ENCODE measurements at regions not wholly inside any gene's neighbourhood (a gene's known extent, or its start where the extent isn't known, plus 50 kb on each side); places are given as distances from the start of the nearest gene placed in this dataset.

DNA sequence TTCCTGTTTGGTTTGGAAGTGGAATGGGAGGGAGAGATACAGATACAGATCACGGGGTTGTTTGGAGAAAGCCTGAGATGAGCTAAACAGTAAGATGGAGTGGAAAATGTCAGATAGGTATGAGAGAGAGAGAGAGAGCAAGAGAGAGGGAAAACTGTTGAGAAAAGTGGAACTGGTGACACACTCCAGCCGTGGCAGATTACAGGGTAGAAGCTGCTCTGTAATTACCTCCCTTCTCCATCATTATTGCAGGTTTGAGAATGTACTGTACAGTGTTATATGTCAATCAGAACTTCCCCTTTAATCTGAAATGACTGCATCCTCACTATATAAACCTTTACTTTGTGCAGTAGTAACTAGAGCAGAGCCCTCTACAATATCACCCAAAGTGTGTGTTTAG is 74.5 kb upstream of the WWC1 start:
- no peaks in the 10 kb centered on the region for H3K79me2 ChIP-seq (ENCODE audit: insufficient read depth, low read depth, low read length)
- no peaks in the 10 kb centered on the region for H3K4me1 ChIP-seq (ENCODE audit: insufficient read depth, low read length, poor library complexity, severe bottlenecking)
- DNase-seq (ENCODE audit: low spot score): no peak
- ChIA-PET POLR2A (interaction anchor here (0.6 kb wide), 1 partner anchor 871 kb away, joined by 3 read pairs; no protein-coding TSS in a partner anchor), CTCF (ENCODE audit: unreplicated experiment) (no interaction called here)
- H3K9me3 ChIP-seq (ENCODE audit: low read length): no peaks in the 10 kb centered on the region
- H3K4me2 ChIP-seq (ENCODE audit: low read length): no peak overlapping the region
- H2AFZ ChIP-seq (ENCODE audit: low read length): no peak overlapping the region
- TF ChIP-seq, protein P1, sequence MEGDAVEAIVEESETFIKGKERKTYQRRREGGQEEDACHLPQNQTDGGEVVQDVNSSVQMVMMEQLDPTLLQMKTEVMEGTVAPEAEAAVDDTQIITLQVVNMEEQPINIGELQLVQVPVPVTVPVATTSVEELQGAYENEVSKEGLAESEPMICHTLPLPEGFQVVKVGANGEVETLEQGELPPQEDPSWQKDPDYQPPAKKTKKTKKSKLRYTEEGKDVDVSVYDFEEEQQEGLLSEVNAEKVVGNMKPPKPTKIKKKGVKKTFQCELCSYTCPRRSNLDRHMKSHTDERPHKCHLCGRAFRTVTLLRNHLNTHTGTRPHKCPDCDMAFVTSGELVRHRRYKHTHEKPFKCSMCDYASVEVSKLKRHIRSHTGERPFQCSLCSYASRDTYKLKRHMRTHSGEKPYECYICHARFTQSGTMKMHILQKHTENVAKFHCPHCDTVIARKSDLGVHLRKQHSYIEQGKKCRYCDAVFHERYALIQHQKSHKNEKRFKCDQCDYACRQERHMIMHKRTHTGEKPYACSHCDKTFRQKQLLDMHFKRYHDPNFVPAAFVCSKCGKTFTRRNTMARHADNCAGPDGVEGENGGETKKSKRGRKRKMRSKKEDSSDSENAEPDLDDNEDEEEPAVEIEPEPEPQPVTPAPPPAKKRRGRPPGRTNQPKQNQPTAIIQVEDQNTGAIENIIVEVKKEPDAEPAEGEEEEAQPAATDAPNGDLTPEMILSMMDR (conservative IDR thresholded peaks at IDR 0.05; ENCODE audit: low read length): no peak
- no peak for TF ChIP-seq EZH2phosphoT487 (IDR thresholded peaks at IDR 0.05; ENCODE audit: borderline replicate concordance, low read depth, low read length)
- intact Hi-C loops (cut with micrococcal nuclease; ENCODE audit: unreplicated experiment): no loop called here
- H3K4me3 ChIP-seq (ENCODE audit: low read depth, low read length, poor library complexity, severe bottlenecking): no peak overlapping the region
- no TSS peak for BruUV-seq (replicated peaks)
- H3K27ac ChIP-seq (ENCODE audit: low read depth, low read length, poor library complexity, severe bottlenecking): no peak overlapping the region
- no peaks in the 10 kb centered on the region for H3K36me3 ChIP-seq (ENCODE audit: insufficient read depth, low read length)
- no peaks in the 10 kb centered on the region for H4K20me1 ChIP-seq (ENCODE audit: insufficient read depth, low read length)
- H3K9me2 ChIP-seq (ENCODE audit: insufficient read depth, low read length): no peaks in the 10 kb centered on the region

- POLR2A ChIA-PET: interaction anchor here (0.6 kb wide), 1 partner anchor 872 kb away, joined by 3 read pairs; no protein-coding TSS in a partner anchor
- CTCF ChIA-PET (ENCODE audit: unreplicated experiment): no interaction called here
- Histone ChIP-seq H3K27ac (ENCODE audit: low read depth, low read length, poor library complexity, severe bottlenecking) (no peak overlapping the region), H2AFZ (ENCODE audit: low read length) (no peak overlapping the region), H4K20me1 (ENCODE audit: insufficient read depth, low read length) (no peaks in the 10 kb centered on the region), H3K4me3 (ENCODE audit: low read depth, low read length, poor library complexity, severe bottlenecking) (no peak overlapping the region), H3K79me2 (ENCODE audit: insufficient read depth, low read depth, low read length) (no peaks in the 10 kb centered on the region), H3K4me2 (ENCODE audit: low read length) (no peak overlapping the region), H3K4me1 (ENCODE audit: insufficient read depth, low read length, poor library complexity, severe bottlenecking) (no peaks in the 10 kb centered on the region), H3K9me3 (ENCODE audit: low read length) (no peaks in the 10 kb centered on the region), H3K9me2 (ENCODE audit: insufficient read depth, low read length) (no peaks in the 10 kb centered on the region), H3K36me3 (ENCODE audit: insufficient read depth, low read length) (no peaks in the 10 kb centered on the region)
- DNase-seq (ENCODE audit: low spot score): no peak
- no TSS peak for BruUV-seq (replicated peaks)
- intact Hi-C loops (cut with micrococcal nuclease; ENCODE audit: unreplicated experiment): no loop called here
- TF ChIP-seq, protein P1 (conservative IDR thresholded peaks at IDR 0.05; ENCODE audit: low read length): no peak
- no peak for TF ChIP-seq EZH2phosphoT487 (IDR thresholded peaks at IDR 0.05; ENCODE audit: borderline replicate concordance, low read depth, low read length)
Measured at GRCh38 chr5:168217497-168217896, 73.9 kb upstream of the WWC1 start.

DNA sequence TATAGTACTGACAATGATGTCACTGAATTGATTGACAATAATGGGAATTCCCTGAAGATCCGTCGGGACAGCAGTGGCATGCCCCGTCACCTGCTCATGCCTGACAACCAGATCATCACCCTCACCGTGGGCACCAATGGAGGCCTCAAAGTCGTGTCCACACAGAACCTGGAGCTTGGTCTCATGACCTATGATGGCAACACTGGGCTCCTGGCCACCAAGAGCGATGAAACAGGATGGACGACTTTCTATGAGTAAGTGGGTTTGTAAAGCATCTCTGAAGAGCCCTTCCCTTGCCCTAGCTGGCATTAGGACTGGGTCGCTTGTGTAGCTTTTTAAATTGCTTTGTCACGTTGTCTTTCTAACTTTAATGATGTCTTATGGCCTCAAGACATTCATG is 72.7 kb upstream of the WWC1 start:
- DNase-seq (ENCODE audit: low spot score): no peak
- no peaks in the 10 kb centered on the region for H3K9me3 ChIP-seq (ENCODE audit: low read length)
- no peak overlapping the region for H3K4me3 ChIP-seq (ENCODE audit: low read depth, low read length, poor library complexity, severe bottlenecking)
- no peak overlapping the region for H3K4me2 ChIP-seq (ENCODE audit: low read length)
- no peaks in the 10 kb centered on the region for H3K9me2 ChIP-seq (ENCODE audit: insufficient read depth, low read length)
- no peak overlapping the region for H3K27ac ChIP-seq (ENCODE audit: low read depth, low read length, poor library complexity, severe bottlenecking)
- intact Hi-C loops (cut with micrococcal nuclease; ENCODE audit: unreplicated experiment): loop anchor here (1.0 kb wide), 1 partner anchor 495 kb away; no protein-coding TSS in a partner anchor
- H3K4me1 ChIP-seq (ENCODE audit: insufficient read depth, low read length, poor library complexity, severe bottlenecking): no peaks in the 10 kb centered on the region
- ChIA-PET POLR2A (interaction anchor here (0.8 kb wide), 1 partner anchor 11 kb away, joined by 3 read pairs; no protein-coding TSS in a partner anchor), CTCF (ENCODE audit: unreplicated experiment) (no interaction called here)
- no peaks in the 10 kb centered on the region for H4K20me1 ChIP-seq (ENCODE audit: insufficient read depth, low read length)
- H3K79me2 ChIP-seq (ENCODE audit: insufficient read depth, low read depth, low read length): no peaks in the 10 kb centered on the region
- TF ChIP-seq EZH2phosphoT487 (IDR thresholded peaks at IDR 0.05; ENCODE audit: borderline replicate concordance, low read depth, low read length): no peak
- TF ChIP-seq, protein P1 (conservative IDR thresholded peaks at IDR 0.05; ENCODE audit: low read length): no peak
- H2AFZ ChIP-seq (ENCODE audit: low read length): peak overlapping the region; percentile 95
- H3K36me3 ChIP-seq (ENCODE audit: insufficient read depth, low read length): no peaks in the 10 kb centered on the region
- BruUV-seq (replicated peaks): no TSS peak
